Endodermal cell (in vitro differentiated cells): ENCODE measurements at regions not wholly inside any gene's neighbourhood (a gene's known extent, or its start where the extent isn't known, plus 50 kb on each side); places are given as distances from the start of the nearest gene placed in this dataset.

Experiments used
- DNase-seq: peaks from one replicate; pipeline ENCODE4 v3.0.0-alpha.2; 2017
- H3K27ac ChIP-seq: 2 replicates; pipeline ENCODE4 v1.5.1; 2013; ENCODE audit warnings: mild to moderate bottlenecking, low read depth, low read length, moderate library complexity
- H3K27me3 ChIP-seq: 2 replicates; pipeline ENCODE4 v1.6.1; 2013; ENCODE audit warnings: mild to moderate bottlenecking, low read length, moderate library complexity; ENCODE audit not compliant: insufficient read depth, control insufficient read depth, poor library complexity, severe bottlenecking
- H3K36me3 ChIP-seq: 2 replicates; pipeline ENCODE4 v1.7.0; 2013; ENCODE audit warnings: mild to moderate bottlenecking, low read length, moderate library complexity; ENCODE audit not compliant: control insufficient read depth, insufficient read depth
- H3K4me1 ChIP-seq: one replicate; pipeline ENCODE4 v1.7.0; 2013; ENCODE audit warnings: low read length; ENCODE audit not compliant: control insufficient read depth, insufficient read depth
- H3K4me3 ChIP-seq: 2 replicates; pipeline ENCODE4 v1.5.1; 2013; ENCODE audit warnings: mild to moderate bottlenecking, low read length, moderate library complexity
- H3K9ac ChIP-seq: 2 replicates; pipeline ENCODE4 v1.6.1; 2013; ENCODE audit warnings: mild to moderate bottlenecking, low read length, moderate library complexity; ENCODE audit not compliant: poor library complexity, severe bottlenecking; ENCODE audit errors: extremely low read depth
- H3K9me3 ChIP-seq: 2 replicates; pipeline ENCODE4 v1.6.1; 2013; ENCODE audit warnings: mild to moderate bottlenecking, low read length, moderate library complexity; ENCODE audit not compliant: control insufficient read depth
- H3K27ac Mint-ChIP-seq: 2 replicates; pipeline ENCODE4 v1.8.0; 2020; ENCODE audit warnings: mixed read lengths
- H3K27me3 Mint-ChIP-seq: 2 replicates; pipeline ENCODE4 v1.8.0; 2021; ENCODE audit warnings: mild to moderate bottlenecking, mixed read lengths; ENCODE audit not compliant: insufficient read depth
- H3K36me3 Mint-ChIP-seq: 2 replicates; pipeline ENCODE4 v1.8.0; 2020; ENCODE audit warnings: low read depth, mixed read lengths
- H3K4me1 Mint-ChIP-seq: 2 replicates; pipeline ENCODE4 v1.8.0; 2020; ENCODE audit warnings: mixed read lengths
- H3K4me3 Mint-ChIP-seq: 2 replicates; pipeline ENCODE4 v1.8.0; 2020; ENCODE audit warnings: mild to moderate bottlenecking, moderate library complexity, mixed read lengths
- H3K9me3 Mint-ChIP-seq: 2 replicates; pipeline ENCODE4 v1.8.0; 2020; ENCODE audit warnings: mild to moderate bottlenecking, mixed read lengths
- CTCF ChIP-seq: fragments of 200-600 bp; sonication (generic); conservative IDR thresholded peaks from 2 replicates; pipeline ENCODE4 v1.5.0; 2021; ENCODE audit warnings: antibody characterized with exemption, mild to moderate bottlenecking
- WGBS, 2 experiments: methylation state at CpG; one replicate each; pipeline versions ENCODE4 v1.1.5 to v1.1.7; 2013; ENCODE audit warnings: missing lambda C conversion rate in 2 of 2, mixed read lengths in 1 of 2; ENCODE audit not compliant: insufficient coverage in 1 of 2, insufficient read length in 1 of 2; 5-methylcytosine and 5-hydroxymethylcytosine counted together

- no peaks in the 10 kb centered on the region for H3K4me1 ChIP-seq
- H3K9me3 ChIP-seq: no peaks in the 10 kb centered on the region
- 90 to 95% methylated on average over 3 of the region's 3 CpGs for WGBS, 2 experiments
- no peaks in the 10 kb centered on the region for H3K27me3 Mint-ChIP-seq
- H3K4me3 ChIP-seq: no peak overlapping the region
- no peaks in the 10 kb centered on the region for H3K27me3 ChIP-seq
- no peak overlapping the region for H3K27ac ChIP-seq
- no peaks in the 10 kb centered on the region for H3K36me3 Mint-ChIP-seq
- no peaks in the 10 kb centered on the region for H3K9me3 Mint-ChIP-seq
- no peak for DNase-seq
- no peak for TF ChIP-seq CTCF
- no peak overlapping the region for H3K4me3 Mint-ChIP-seq
- no peaks in the 10 kb centered on the region for H3K36me3 ChIP-seq
- no peak overlapping the region for H3K9ac ChIP-seq
- no peak overlapping the region for H3K27ac Mint-ChIP-seq
- H3K4me1 Mint-ChIP-seq: peaks cover 7% of the 10 kb centered on the region
These were observed 147.9 kb upstream of the THBS1 start for GRCh38 chr15:39432912-39433348.

GRCh38 chr15:39433376-39433775 is 147.5 kb upstream of the THBS1 start:
- WGBS, 2 experiments: 78 to 79% methylated on average over 1 to 2 of the region's 2 CpGs
- no peak overlapping the region for H3K27ac Mint-ChIP-seq

DNA sequence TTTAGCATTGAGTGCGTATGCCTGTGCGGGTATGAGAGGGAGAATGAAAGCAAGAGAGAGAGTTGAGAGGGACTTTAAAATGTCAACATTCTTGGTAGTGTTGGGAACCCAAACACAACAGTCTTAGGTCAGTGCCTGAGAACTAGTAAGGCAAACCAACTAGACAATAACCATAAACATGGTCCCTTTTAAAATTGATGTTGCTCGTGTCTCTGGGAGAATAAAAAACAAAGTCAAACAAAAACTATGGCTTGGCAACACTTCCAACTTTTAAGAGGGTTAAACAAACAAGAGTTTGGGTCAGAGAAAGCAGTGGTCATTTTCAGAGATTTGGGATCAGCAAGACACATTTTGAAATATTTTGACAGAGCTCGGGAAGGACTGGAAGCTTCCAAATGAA is 146.7 kb upstream of the THBS1 start:
- H3K9ac ChIP-seq: no peak overlapping the region
- Mint-ChIP-seq H3K4me1 (peaks cover 7% of the 10 kb centered on the region), H3K9me3 (no peaks in the 10 kb centered on the region), H3K4me3 (no peak overlapping the region), H3K27ac (no peak overlapping the region), H3K27me3 (no peaks in the 10 kb centered on the region), H3K36me3 (no peaks in the 10 kb centered on the region)
- TF ChIP-seq CTCF: no peak
- no peaks in the 10 kb centered on the region for H3K27me3 ChIP-seq
- no peak for DNase-seq
- no peaks in the 10 kb centered on the region for H3K4me1 ChIP-seq
- no peak overlapping the region for H3K27ac ChIP-seq
- H3K36me3 ChIP-seq: no peaks in the 10 kb centered on the region
- no peaks in the 10 kb centered on the region for H3K9me3 ChIP-seq
- H3K4me3 ChIP-seq: no peak overlapping the region
- 71 to 98% methylated on average over 1 to 4 of the region's 4 CpGs for WGBS, 2 experiments

More at GRCh38 chr15:39433376-39433775, 147.5 kb upstream of the THBS1 start:
- no peak for DNase-seq
- Mint-ChIP-seq H3K9me3 (no peaks in the 10 kb centered on the region), H3K36me3 (no peaks in the 10 kb centered on the region), H3K27me3 (no peaks in the 10 kb centered on the region), H3K4me3 (no peak overlapping the region), H3K4me1 (peaks cover 7% of the 10 kb centered on the region)
- no peak overlapping the region for H3K27ac ChIP-seq
- H3K36me3 ChIP-seq: no peaks in the 10 kb centered on the region
- H3K4me3 ChIP-seq: no peak overlapping the region
- no peaks in the 10 kb centered on the region for H3K9me3 ChIP-seq
- no peak overlapping the region for H3K9ac ChIP-seq
- no peak for TF ChIP-seq CTCF
- no peaks in the 10 kb centered on the region for H3K27me3 ChIP-seq
- H3K4me1 ChIP-seq: no peaks in the 10 kb centered on the region
